Transverse colon (tissue), 4 donors: ENCODE measurements at regions not wholly inside any gene's neighbourhood (a gene's known extent, or its start where the extent isn't known, plus 50 kb on each side); places are given as distances from the start of the nearest gene placed in this dataset.

Source experiments
- DNase-seq: peaks from one replicate; pipeline ENCODE4 v3.0.0-alpha.2; 2019
- H3K27ac ChIP-seq, 4 donors: fragments of 200-600 bp; sonication (generic); 2 replicates each; pipeline ENCODE4 v1.5.1; 2016 to 2018; ENCODE audit warnings: inconsistent platforms in 4 of 4
- H3K27me3 ChIP-seq: fragments of 200-600 bp; sonication (generic); 2 replicates; pipeline ENCODE4 v1.5.1; 2017; ENCODE audit warnings: inconsistent platforms
- H3K36me3 ChIP-seq, 4 donors: fragments of 200-600 bp; sonication (generic); 2 replicates each; pipeline ENCODE4 v1.5.1; 2017 to 2019; ENCODE audit warnings: inconsistent platforms in 4 of 4
- H3K4me1 ChIP-seq, 4 donors: fragments of 200-600 bp; sonication (generic); 2 replicates each; pipeline ENCODE4 v1.5.1; 2017 to 2020; ENCODE audit warnings: inconsistent platforms in 4 of 4
- H3K4me3 ChIP-seq, 4 donors: fragments of 200-600 bp; sonication (generic); 1 replicate in 1 of 4; 2 replicates in 3 of 4; pipeline versions ENCODE4 v1.5.1 to v1.6.1; 2017 to 2019; ENCODE audit warnings: inconsistent platforms in 4 of 4
- H3K9me3 ChIP-seq, 2 donors: fragments of 200-600 bp; sonication (generic); 2 replicates each; pipeline ENCODE4 v1.5.1; 2017 to 2019; ENCODE audit warnings: inconsistent platforms in 2 of 2
- CTCF ChIP-seq, 5 experiments: fragments of 200-600 bp in 3 of 5; fragments of 450-650 bp in 2 of 5; sonication (generic) in 3 of 5; IDR thresholded peaks; 1 replicate in 2 of 5; 2 replicates in 3 of 5; pipeline ENCODE4 v1.5.1; 2016 to 2017; ENCODE audit warnings: antibody characterized with exemption in 5 of 5, inconsistent platforms in 3 of 5, mild to moderate bottlenecking in 2 of 5, moderate library complexity in 1 of 5
- EP300 ChIP-seq: sonication (generic); formaldehyde crosslinking; IDR thresholded peaks from one replicate; pipeline ENCODE4 v1.6.1; 2017; ENCODE audit warnings: antibody characterized with exemption, low read depth
- POLR2A ChIP-seq: fragments of 450-650 bp; IDR thresholded peaks from one replicate; pipeline ENCODE4 v1.6.1; 2016; ENCODE audit warnings: antibody characterized with exemption, mild to moderate bottlenecking, moderate library complexity
- POLR2AphosphoS5 ChIP-seq, 3 donors: sonication (generic); formaldehyde crosslinking; IDR thresholded peaks; one replicate each; pipeline ENCODE4 v1.6.1; 2016; ENCODE audit warnings: antibody characterized with exemption in 3 of 3
- WGBS, 2 donors: methylation state at CpG; one replicate each; pipeline ENCODE4 v1.1.5; 2018; ENCODE audit warnings: low coverage in 1 of 2; 5-methylcytosine and 5-hydroxymethylcytosine counted together
- in situ Hi-C, 4 donors: fragments of 200-750 bp; cut with MboI; loops; one replicate each; pipeline versions ENCODE4 v1.15.0 to v1.15.1; 2017; ENCODE audit warnings: low sequenced_read_pairs in 3 of 4, low pct_ligation_motif_present in 1 of 4, low pct_unique_long_range_greater_than_20kb in 1 of 4
- intact Hi-C: fragments of 100-400 bp; cut with DNase I; formaldehyde crosslinking; loops from one replicate; pipeline ENCODE4 v1.15.1; 2023; ENCODE audit warnings: low total_unique reads
- small RNA-seq, 4 donors: library from RNA; depleted of rRNA; stranded (forward); fragments of <200 nt; gene quantifications; one replicate each; pipeline ENCODE3, GENCODE V24; 2016

- Histone ChIP-seq H3K36me3 (no peaks in the 10 kb centered on the region), H3K9me3 (no peaks in the 10 kb centered on the region), H3K4me1 (no peaks in the 10 kb centered on the region), H3K27ac (no peak overlapping the region), H3K27me3 (no peaks in the 10 kb centered on the region), H3K4me3 (no peak overlapping the region)
- TF ChIP-seq POLR2AphosphoS5 (IDR thresholded peaks at IDR 0.05) (no peak), EP300 (no peak), CTCF (IDR thresholded peaks at IDR 0.05) (no peak), POLR2A (no peak)
- 86 to 100% methylated on average over 1 of the region's 1 CpG for WGBS, 2 donors
- DNase-seq: no peak
- intact Hi-C loops: no loop called here
- in situ Hi-C loops: no loop called here
Observed at GRCh38 chr7:115078851-115079250, 157.0 kb downstream of the MDFIC start.

GRCh38 chr7:115078386-115078785, 156.5 kb downstream of the MDFIC start:
- TF ChIP-seq POLR2AphosphoS5 (IDR thresholded peaks at IDR 0.05) (no peak), POLR2A (no peak), CTCF (IDR thresholded peaks at IDR 0.05) (no peak), EP300 (no peak)
- in situ Hi-C loops: no loop called here
- DNase-seq: no peak
- H3K27ac ChIP-seq: no peak overlapping the region
- H3K27me3 ChIP-seq: no peaks in the 10 kb centered on the region
- H3K4me1 ChIP-seq: no peaks in the 10 kb centered on the region
- H3K9me3 ChIP-seq: no peaks in the 10 kb centered on the region
- intact Hi-C loops: no loop called here
- no peaks in the 10 kb centered on the region for H3K36me3 ChIP-seq
- no peak overlapping the region for H3K4me3 ChIP-seq

- WGBS, 2 donors: 71 to 86% methylated on average over 1 of the region's 1 CpG
Observed at GRCh38 chr7:115070311-115070710, 148.4 kb downstream of the MDFIC start.

More at GRCh38 chr7:115070311-115070710, 148.4 kb downstream of the MDFIC start:
- no peak overlapping the region for H3K4me3 ChIP-seq
- in situ Hi-C loops (no loop called here), intact Hi-C loops (loop anchor here (5.0 kb wide), 1 partner anchor 1518 kb away; no protein-coding TSS in a partner anchor)
- TF ChIP-seq POLR2AphosphoS5 (IDR thresholded peaks at IDR 0.05) (no peak), EP300 (no peak)
- H3K36me3 ChIP-seq: no peaks in the 10 kb centered on the region
- DNase-seq: no peak
- H3K9me3 ChIP-seq: no peaks in the 10 kb centered on the region
- H3K4me1 ChIP-seq: no peaks in the 10 kb centered on the region
- no peak overlapping the region for H3K27ac ChIP-seq
- H3K27me3 ChIP-seq: no peaks in the 10 kb centered on the region

Small RNA genes lying in the stretch of these regions (small RNA-seq; reads per million reads assigned to genes)
- gene RF00019 (0 reads per million in 4 donors), gene SNORA25B (0 reads per million in 4 donors)
